HG03025 (cell line): ENCODE measurements at regions not wholly inside any gene's neighbourhood (a gene's known extent, or its start where the extent isn't known, plus 50 kb on each side); places are given as distances from the start of the nearest gene placed in this dataset.

Source experiments
- ATAC-seq: cut with Tn5 transposase; IDR thresholded peaks from one replicate; pipeline ENCODE4 v1.9.1; 2021; ENCODE audit warnings: mild to moderate bottlenecking, moderate library complexity; ENCODE audit not compliant: unreplicated experiment, low FRiP score

DNA sequence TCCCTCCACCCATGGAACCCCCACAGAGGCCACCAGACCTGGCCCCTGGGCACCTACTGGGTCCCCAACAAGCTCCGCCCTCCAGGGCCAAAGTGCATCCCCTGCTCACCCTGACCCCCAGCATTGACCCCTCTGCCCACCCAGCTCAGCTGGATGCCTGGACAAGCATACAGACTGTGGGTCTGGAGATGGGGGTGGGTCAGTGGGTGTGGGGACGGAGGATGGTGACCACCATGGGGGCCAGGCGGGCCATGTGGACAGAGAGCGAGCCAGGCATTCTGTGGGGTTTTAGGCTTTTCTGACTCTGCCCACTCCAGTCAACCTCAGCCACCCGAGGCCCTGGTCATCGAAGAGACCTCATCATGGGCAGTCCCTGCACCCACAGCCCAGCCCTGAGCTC lies 183.7 kb downstream of the BRD1 start:
- ATAC-seq: no peak

DNA sequence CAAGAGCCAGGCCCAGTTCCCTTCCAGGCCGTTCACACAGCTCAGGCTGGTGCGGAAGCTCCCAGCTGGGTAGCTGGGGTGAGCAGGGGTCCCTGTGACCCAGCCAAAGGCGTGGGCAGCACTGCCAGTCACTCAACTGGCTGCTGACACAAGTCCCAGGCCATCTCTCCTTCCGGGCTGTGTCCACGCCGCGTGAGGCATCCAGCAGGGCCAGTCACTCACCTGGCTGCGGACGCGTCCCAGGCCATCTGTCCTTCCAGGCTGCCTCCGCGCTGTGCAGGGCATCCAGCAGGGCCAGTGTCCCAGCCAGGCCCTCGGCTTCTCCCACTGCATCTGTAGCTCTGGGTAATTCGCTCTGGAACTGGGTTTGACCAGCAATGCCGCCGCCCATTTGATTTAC lies 184.2 kb downstream of the BRD1 start:
- ATAC-seq: no peak

DNA sequence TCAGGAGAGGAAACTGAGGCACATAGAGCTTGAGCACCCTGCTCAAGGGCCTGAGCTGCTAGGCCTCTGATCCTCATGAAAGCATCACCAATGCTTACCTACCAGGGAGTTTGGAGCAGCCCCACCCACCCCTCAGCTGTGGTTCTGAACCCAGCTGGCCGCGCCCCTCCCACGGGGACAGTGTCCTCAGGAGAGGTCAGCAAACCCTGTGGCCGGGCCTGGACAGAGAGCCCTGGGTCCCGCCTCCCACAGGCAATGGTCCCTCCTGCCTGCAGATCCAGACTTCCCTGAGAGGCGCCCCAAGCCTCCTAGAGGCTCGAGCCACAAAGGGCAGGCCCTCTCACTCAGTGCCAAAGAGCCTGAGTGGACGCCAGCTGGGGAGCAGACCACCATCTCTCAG lies 184.9 kb downstream of the BRD1 start:
- no peak for ATAC-seq

DNA sequence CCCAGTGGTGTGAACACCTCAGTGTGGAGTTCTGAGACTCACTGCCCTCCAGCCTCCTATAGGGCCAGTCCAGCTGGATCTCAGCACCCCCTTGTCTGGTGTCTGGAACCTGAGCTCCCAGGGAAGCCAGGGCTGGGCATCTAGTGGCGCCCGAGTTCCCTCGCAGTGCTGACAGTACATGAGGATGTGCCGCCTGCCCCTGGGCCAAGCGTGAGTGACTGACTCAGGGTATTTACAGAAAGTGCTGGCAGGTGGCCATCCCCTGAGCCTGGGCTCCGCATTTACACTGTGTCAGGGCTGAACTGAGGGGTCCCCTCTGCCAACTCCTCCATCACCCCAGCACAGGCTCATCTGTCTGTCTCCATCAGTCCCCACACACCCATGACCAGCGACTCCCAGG lies 185.3 kb downstream of the BRD1 start:
- no peak for ATAC-seq

DNA sequence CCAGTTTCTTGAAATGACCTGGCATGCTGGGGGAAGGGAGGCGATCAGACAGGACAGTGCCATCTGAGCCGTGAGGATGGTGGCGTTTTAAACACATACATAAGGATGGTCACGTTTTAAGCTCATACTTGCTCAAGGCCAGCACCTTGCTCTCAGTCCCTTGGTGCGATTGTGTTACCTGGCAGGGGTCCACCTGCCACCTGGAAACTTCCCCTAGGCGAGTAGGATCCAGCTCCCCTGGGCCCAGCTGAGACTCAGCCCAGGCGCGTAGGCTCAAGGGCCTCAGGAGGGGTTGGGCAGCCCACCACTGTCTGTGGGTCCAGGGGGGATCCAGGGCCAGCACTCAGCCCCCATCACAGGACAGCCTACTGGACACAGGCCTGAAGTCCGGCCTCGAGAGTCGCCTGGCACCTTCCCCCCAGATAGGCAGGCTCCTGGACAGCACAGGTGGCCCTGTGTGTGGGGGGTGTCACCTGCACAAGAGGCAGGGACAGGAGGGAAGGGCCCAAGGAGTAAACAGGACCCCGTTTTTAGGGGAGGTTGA lies 185.8 kb downstream of the BRD1 start:
- ATAC-seq: no peak

DNA sequence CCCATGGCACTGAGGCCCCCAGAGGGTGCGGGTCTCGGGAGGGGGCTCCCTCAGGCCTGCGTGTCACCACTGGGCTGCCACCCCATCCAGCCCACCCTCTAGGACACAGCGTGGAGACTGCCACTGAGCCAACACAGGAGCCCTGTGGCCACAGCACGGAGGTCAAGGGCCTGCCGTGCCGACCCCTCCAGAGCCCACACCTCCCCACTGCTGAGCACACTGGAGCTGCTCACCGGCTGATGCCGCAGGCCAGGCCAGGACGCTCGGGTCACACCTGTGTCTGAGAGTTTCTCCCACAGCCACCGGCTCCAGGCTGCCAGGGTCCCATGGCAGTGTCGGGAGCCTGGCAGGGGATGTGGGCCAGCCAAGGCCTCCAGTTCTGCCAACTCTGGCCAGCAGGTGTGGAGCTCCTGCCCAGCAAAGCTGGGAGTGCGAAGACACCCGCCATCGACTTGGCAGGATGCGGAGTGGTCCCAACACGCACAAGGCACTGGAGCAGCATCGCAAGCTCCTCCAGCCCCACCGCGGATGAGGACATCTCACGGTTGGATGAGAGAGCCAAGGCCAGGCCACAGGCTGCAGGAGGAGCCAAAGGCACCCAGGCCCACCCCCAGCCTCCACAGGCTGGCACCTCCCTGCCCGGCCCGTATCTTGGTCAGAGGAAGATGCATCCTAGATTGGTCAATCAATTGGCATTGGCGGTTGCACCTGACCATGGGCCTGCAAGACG lies 187.1 kb downstream of the BRD1 start:
- no peak for ATAC-seq

DNA sequence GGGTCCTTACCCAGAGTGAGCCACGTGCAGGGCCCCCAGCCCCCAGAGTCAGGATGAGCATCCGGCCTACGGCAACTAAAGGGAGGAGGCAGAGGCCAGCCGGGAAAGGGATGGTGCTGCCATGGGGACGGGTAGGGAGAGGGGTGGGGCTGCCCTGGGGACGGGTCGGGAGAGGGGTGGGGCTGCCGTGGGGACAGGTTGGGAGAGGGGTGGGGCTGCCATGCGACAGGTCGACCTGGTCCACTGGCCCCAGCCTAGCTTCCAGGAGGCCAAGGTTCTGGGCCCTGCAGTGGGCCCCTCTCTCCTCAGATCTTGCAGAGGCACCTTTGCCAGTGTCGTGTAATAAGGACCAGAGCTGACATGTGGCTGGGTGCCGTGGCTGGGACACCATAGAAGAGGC lies 187.7 kb downstream of the BRD1 start:
- no peak for ATAC-seq

DNA sequence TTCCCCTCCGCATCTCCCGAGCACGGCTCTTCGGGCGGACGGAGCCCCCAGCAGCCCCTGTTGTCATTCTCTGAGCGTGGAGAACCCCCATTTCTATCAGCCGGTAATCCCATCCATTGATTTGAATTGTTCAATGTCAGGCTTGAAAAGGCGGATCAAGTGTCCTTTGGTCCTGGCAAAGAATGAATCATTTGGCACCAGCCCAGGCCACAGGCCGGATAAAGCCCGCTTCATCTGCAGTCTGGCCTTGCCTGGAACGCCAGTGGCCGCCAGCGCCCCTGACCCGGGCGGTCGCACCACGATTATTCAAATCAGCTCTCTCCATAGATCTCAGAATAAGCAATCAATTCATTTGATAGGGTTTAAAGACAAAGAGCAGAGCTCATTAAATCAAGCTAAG lies 188.9 kb downstream of the BRD1 start:
- no peak for ATAC-seq

DNA sequence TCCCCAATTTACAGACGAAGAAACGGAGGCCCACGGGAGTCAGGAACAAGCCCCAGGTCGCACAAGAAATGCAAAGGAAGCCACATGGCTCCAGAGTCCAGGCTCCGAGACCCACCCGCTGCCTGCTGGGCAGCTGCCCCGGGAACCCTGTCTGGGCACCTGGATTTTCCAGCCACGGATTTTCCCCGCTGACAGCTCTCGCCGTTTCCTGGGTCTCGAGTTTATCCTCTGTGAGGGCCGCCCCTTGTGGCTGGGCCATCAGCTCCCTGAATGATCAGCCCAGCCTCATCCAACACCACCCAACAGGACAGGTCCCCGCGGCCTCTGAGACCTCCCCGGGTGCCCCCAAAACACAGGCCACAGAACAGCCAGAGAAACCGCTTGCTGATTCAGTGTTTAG lies 189.7 kb downstream of the BRD1 start:
- ATAC-seq: no peak

DNA sequence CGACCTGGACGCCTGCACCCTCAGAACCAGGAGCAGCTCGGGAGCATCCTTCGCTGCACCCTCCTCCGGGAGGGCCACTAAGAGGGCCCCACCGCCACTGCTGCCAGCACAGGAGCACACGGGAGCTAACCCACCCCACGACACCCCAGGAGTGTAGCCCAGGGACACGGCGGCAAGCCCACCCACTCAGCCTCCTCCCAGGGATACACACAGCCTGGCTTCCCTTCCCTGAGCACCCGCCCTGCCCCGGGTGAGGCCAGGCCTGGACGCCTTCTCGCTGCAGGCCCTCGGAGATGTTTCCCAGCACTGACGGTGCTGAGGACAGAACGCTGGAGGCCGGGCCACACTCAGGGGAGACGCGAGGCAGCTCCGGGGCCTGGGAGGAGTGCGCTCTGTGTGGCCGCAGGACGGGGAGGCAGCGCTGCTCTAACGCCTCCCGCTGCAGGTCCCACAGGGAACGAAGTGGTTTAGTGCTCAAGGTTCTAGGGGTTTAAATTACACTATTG lies 190.4 kb downstream of the BRD1 start:
- no peak for ATAC-seq

DNA sequence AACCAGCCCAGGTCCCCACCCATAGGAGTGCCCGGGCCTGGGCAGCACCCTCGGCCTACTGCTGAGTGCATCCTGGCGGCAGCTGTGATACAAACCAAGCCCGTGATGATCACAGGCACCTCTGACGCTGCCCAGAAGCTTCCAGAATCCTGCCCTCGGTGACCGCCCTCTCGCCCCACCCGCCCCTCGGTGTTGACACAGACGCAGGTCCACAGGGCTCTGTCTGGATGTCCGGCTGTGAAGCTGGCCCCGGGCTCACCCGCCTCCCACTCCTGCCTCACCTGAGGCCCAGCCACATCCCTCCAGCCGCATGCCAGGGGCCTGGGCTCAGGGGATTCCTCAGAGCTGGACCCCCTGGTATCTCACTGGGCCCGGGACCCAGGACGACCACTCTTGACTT lies 191.0 kb downstream of the BRD1 start:
- ATAC-seq: no peak

DNA sequence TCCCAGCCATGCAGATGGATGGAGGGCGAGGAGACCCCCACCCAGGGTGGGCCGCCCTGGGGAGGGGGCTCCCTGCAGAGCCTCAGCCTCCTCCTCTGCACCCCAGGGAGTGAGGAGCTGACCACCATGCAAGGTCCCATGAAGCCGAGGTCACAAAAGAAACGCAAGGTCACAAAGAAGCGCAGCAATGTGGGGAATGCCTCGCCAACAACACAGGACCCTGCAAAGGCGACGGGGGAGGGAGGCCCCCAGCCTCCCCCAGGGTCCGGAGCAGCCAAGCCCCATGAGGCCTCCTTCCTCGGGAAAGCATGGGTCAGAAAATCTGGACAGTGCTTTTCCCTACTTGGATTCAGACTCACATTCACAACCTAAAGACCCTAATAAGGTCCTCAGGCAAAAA lies 191.5 kb downstream of the BRD1 start:
- no peak for ATAC-seq

DNA sequence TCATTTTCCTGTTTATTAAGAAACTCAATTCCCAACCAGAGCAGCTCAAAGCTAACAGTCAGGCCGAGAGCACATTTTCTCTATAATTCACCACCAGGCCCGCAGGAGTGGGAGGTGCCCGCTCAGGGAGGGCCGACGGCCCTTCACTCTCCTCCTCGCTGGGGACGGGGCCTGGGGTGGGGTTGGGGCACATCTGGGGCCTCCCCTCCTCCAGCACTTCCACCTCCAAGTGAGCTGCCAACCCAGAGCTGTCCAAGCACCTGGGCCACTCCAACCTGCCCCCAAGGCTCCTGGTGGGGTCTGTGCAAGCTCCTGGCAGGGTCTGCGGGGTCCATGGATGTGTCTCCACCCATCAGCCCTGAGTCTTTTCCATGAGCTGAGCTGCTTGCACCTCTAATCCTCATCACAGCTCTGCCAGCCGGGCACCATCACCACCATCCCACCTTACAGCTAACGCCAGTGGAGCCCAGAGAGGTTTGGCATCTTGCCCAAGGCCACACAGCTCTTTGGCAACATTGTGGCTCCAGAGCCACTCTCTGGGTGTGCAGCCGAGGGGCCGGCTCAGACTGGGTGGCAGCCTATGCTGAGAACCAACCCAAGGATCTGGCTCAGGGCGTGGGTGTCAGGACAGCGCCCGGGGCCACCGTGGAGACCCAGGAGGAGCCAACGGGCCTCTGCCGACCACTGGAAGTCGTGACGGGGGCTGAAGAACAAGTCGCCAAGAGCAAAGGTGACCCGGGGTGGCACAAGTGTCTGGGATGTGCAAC lies 193.5 kb downstream of the BRD1 start:
- ATAC-seq: no peak

DNA sequence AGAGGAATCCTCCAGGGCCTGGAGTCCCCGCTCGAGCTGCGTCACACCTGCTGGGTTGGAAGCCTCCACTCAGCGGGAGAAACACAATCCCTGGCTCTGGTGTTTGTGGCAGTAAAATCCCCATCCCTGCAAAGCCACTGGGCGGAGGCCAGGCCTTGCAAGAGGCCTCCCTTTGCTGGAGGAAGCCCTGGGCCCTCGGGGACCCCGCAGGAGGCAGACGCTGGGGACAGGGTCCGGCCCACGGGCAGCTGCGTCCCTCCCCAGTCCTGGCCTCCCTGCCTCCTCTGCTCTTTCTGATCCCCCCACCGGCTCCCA lies 194.7 kb downstream of the BRD1 start:
- ATAC-seq: no peak

DNA sequence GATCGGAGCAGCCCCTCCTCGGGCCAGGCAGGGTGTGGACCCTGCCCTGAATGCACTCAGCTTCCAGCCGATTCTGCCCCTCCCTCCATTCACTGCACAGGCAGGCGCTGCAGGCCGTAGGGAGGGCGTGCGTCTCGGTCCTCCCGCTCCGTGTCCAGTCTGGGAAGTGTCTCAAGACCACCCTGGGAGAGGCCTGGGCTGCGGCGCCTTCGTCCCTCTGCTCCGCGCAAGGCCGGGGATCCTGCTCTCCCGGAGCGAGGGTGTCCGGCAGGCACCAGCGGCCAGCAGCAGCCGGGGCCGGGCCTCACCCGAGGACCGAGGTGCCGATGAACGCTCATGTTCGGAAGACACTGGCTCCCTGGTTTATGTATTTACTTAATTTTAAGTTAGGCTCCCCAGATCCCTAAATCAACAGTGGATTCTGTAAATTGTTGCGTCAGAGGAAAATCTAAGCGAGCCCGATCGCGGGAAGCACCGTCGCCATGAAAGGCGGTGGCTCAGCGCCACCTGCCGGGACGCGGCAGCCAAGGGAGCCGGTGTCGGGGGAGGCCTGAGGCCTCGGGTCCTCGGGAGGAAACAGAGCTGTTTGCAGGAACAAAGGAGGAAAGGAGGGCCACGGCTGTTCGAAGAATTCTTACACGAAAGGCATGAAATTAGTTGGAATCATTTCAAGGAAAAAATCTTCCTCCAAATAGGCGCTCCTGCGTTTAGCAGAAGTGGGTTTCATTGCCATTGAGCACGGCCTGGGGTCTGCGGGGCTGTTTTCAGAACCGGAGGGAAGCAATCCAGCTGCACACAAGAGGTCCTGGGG lies 195.3 kb downstream of the BRD1 start:
- no peak for ATAC-seq

DNA sequence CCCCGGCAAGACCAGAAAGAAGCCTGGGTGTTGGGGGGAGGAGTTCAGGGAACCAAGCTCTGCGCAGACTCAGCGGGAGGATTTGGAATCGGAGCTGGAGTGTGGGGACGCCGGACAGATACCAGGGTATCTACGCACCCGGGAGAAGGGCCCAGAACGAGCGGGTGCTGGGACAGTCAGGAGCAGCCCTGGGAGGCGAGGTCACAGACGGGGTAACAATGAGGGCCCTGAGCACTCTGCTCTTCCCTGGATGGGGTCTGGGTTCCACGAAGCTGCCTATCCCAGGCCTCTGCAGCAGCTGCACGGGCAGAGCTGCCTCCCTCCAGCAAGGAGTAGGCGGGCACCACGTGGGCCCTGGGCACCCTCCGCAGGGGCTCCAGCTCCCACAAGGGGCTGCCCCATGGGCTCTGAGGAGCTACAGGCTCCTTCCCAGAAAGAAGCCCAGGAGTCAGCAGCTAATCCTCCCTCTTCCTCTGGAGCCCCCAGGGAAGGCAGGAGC lies 197.2 kb downstream of the BRD1 start:
- ATAC-seq: no peak

DNA sequence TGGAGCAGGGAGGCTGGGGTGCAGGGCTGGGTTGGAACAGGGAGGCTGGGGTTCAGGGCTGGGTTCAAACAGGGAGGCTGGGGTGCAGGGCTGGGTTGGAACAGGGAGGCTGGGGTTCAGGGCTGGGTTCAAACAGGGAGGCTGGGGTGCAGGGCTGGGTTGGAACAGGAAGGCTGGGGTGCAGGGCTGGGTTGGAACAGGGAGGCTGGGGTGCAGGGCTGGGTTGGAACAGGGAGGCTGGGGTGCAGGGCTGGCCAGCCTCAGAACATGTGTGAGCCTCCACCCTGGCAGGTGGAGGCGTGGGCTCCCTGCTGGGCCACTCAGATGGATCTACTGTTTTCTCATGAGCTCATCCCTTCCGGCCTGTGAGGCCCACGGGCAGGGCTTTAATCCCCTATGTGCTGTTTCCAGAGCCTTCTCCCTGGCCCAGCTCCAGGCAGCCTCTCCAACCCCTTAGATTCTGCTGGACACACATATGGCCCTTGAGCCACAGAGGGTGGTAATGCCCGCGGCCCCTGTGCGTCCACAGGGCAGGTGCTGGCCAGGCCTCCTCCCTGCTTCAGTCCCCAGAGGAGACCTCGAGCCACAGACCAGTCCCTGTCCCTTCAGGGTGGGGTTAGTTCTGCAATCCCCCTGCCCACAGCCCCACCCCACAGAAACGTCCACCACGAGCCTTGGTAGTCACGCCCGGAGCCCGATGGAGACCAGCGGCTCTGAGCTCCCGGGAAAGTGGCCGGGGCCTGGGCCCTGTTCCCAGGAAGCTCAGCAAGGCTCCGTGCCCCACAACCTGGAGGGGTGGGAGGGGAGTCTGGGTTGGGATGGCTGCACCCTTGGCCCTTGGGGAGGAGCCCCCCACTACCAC lies 197.9 kb downstream of the BRD1 start:
- no peak for ATAC-seq

DNA sequence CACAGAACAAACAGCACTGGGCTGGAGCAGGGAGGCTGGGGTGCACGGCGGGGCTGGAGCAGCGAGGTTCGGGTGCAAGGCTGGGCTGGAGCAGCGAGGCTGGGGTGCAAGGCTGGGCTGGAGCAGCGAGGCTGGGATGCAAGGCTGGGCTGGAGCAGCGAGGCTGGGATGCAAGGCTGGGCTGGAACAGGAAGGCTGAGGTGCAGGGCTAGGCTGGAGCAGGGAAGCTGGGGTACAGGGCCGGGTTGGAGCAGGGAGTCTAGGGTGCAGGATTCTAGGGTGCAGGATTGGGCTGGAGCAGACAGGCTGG lies 198.5 kb downstream of the BRD1 start:
- no peak for ATAC-seq

DNA sequence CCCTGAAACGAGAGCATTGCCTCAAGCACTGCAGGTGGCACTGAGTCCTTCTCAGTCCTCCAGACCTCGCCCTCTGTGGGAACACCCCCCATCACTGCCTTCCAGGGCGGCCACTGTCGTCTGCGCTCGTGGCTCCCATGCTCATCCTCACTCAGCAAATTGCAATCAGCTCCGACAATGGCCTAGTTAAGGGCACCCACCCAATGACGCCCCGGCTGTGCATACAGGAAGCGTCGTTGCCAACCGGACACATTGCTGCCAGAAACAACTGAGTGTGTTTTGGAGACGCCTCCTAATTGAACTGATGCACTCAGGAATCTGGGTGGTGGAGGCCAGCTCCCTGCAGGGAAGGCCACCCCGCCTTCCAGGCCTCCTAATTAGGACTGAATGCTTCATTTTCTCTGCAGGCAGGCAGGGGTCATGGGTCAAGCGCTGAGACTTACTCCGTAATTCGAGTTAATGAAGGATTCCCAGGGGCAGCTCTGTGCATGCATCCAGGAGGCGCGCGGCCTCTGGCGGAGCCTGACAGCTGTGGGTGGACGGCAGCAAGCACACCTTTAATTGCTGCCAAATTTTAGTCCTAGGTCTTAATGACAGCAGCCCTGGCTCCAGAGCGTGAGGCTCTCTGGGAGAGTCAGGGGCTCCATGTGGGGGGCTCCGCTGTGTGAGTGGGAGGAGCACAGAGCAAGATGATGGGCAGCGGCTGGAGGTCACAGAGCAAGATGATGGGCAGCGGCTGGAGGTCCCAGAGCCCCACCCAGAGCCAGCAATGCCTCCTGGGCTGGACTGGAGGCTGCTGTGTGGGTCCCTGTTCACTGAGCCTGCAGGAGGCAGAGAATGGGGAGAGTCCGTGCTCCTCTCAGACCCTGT lies 199.0 kb downstream of the BRD1 start:
- no peak for ATAC-seq
